HEK293 (cell line): ENCODE measurements at regions not wholly inside any gene's neighbourhood (a gene's known extent, or its start where the extent isn't known, plus 50 kb on each side); places are given as distances from the start of the nearest gene placed in this dataset.

Experiments used
- CTCF ChIA-PET: fragments of 350-600 bp; formaldehyde crosslinking; extraction: SDS; loops from one replicate; lab custom pipeline; 2021; ENCODE audit warnings: antibody characterized with exemption; lab: Yijun Ruan, JAX
- POLR2A ChIA-PET: fragments of 300-600 bp; formaldehyde crosslinking; extraction: SDS; loops from one replicate; lab custom pipeline; 2020; ENCODE audit warnings: antibody characterized with exemption, inconsistent platforms; lab: Yijun Ruan, JAX
- H3K27ac ChIP-seq: fragments of 200-500 bp; sonication (Bioruptor generic); 2 replicates; pipeline ENCODE4 v1.5.1; 2014; ENCODE audit warnings: low read depth, low read length, control low read depth, inconsistent platforms; ENCODE audit errors: extremely low read depth
- H3K36me3 ChIP-seq, 2 experiments: fragments of 200-500 bp in 1 of 2; sonication (Bioruptor generic) in 1 of 2; 1 replicate in 1 of 2; 2 replicates in 1 of 2; pipeline ENCODE4 v1.5.1; 2014 to 2017; ENCODE audit warnings: inconsistent platforms in 2 of 2, low read length in 2 of 2; ENCODE audit not compliant: control insufficient read depth in 2 of 2, insufficient read depth in 1 of 2
- H3K4me1 ChIP-seq: fragments of 200-500 bp; sonication (Bioruptor generic); 2 replicates; pipeline ENCODE4 v1.5.1; 2014; ENCODE audit warnings: mild to moderate bottlenecking, low read length, inconsistent platforms; ENCODE audit not compliant: control insufficient read depth, insufficient read depth
- H3K4me3 ChIP-seq: 2 replicates; pipeline ENCODE4 v1.5.1; 2011; ENCODE audit warnings: low read depth, mild to moderate bottlenecking, control low read depth, low read length, moderate library complexity
- H3K9me3 ChIP-seq: fragments of 200-500 bp; sonication (Bioruptor generic); 2 replicates; pipeline ENCODE4 v1.5.1; 2014; ENCODE audit warnings: low read depth, low read length, inconsistent platforms; ENCODE audit not compliant: control insufficient read depth, insufficient read depth
- FEZF1 ChIP-seq: fragments of 450-650 bp; formaldehyde crosslinking; IDR thresholded peaks from 2 replicates; pipeline ENCODE4 v1.5.1; 2016; ENCODE audit warnings: missing biosample characterization, missing genetic modification characterization
- OVOL3 ChIP-seq: fragments of 450-650 bp; formaldehyde crosslinking; IDR thresholded peaks from 2 replicates; pipeline ENCODE4 v1.5.1; 2016; ENCODE audit warnings: missing biosample characterization, missing genetic modification characterization
- SCRT2 ChIP-seq: fragments of 450-650 bp; formaldehyde crosslinking; IDR thresholded peaks from 2 replicates; pipeline ENCODE4 v1.5.1; 2016; ENCODE audit warnings: missing biosample characterization, missing genetic modification characterization
- SP2 ChIP-seq: fragments of 450-650 bp; formaldehyde crosslinking; IDR thresholded peaks from 2 replicates; pipeline ENCODE4 v1.5.1; 2016; ENCODE audit warnings: missing biosample characterization, missing genetic modification characterization
- YY1 ChIP-seq: fragments of 450-650 bp; formaldehyde crosslinking; IDR thresholded peaks from 2 replicates; pipeline ENCODE4 v1.5.1; 2018; ENCODE audit warnings: missing biosample characterization, missing genetic modification characterization
- ZBTB21 ChIP-seq: fragments of 450-650 bp; formaldehyde crosslinking; IDR thresholded peaks from 2 replicates; pipeline ENCODE4 v1.5.1; 2017; ENCODE audit warnings: missing biosample characterization, missing genetic modification characterization
- ZNF10 ChIP-seq: fragments of 450-650 bp; formaldehyde crosslinking; IDR thresholded peaks from 2 replicates; pipeline ENCODE4 v1.5.1; 2017; ENCODE audit warnings: missing biosample characterization, missing genetic modification characterization
- ZNF174 ChIP-seq: fragments of 450-650 bp; formaldehyde crosslinking; IDR thresholded peaks from 2 replicates; pipeline ENCODE4 v1.5.0; 2017; ENCODE audit warnings: missing biosample characterization, mild to moderate bottlenecking, missing genetic modification characterization
- ZNF548 ChIP-seq: fragments of 450-650 bp; formaldehyde crosslinking; IDR thresholded peaks from 2 replicates; pipeline ENCODE4 v1.5.1; 2016; ENCODE audit warnings: missing biosample characterization, missing genetic modification characterization
- ZNF585B ChIP-seq: fragments of 450-650 bp; formaldehyde crosslinking; IDR thresholded peaks from 2 replicates; pipeline ENCODE4 v1.5.1; 2016; ENCODE audit warnings: missing biosample characterization, missing genetic modification characterization
- ZNF626 ChIP-seq: fragments of 450-650 bp; sonication (Bioruptor Pico); formaldehyde crosslinking; IDR thresholded peaks from 2 replicates; pipeline ENCODE4 v1.5.1; 2018; ENCODE audit warnings: missing biosample characterization, missing genetic modification characterization, inconsistent platforms
- ZSCAN16 ChIP-seq: fragments of 450-650 bp; formaldehyde crosslinking; IDR thresholded peaks from 2 replicates; pipeline ENCODE4 v1.5.1; 2016; ENCODE audit warnings: missing biosample characterization, missing genetic modification characterization
- ZSCAN23 ChIP-seq: fragments of 450-650 bp; formaldehyde crosslinking; IDR thresholded peaks from 2 replicates; pipeline ENCODE4 v1.5.1; 2016; ENCODE audit warnings: missing biosample characterization, missing genetic modification characterization
- TF ChIP-seq, protein P1 (sequence below): fragments of 450-650 bp; formaldehyde crosslinking; IDR thresholded peaks from 2 replicates; pipeline ENCODE4 v1.5.1; 2016; ENCODE audit warnings: missing biosample characterization, missing genetic modification characterization
- TF ChIP-seq, protein P2 (sequence below): fragments of 450-650 bp; formaldehyde crosslinking; IDR thresholded peaks from 2 replicates; pipeline ENCODE4 v1.5.1; 2016; ENCODE audit warnings: missing biosample characterization, missing genetic modification characterization
- TF ChIP-seq, protein P3 (sequence below): fragments of 450-650 bp; formaldehyde crosslinking; conservative IDR thresholded peaks from 2 replicates; pipeline ENCODE4 v1.5.1; 2016; ENCODE audit warnings: low read depth, missing biosample characterization, missing genetic modification characterization
- TF ChIP-seq, protein P4 (sequence below): fragments of 450-650 bp; formaldehyde crosslinking; IDR thresholded peaks from 2 replicates; pipeline ENCODE4 v1.5.1; 2016; ENCODE audit warnings: missing biosample characterization, missing genetic modification characterization
- TF ChIP-seq, protein P5 (sequence below): fragments of 450-650 bp; formaldehyde crosslinking; IDR thresholded peaks from 2 replicates; pipeline ENCODE4; 2016; ENCODE audit warnings: missing biosample characterization, missing genetic modification characterization
- TF ChIP-seq, protein P6 (sequence below): fragments of 450-650 bp; formaldehyde crosslinking; IDR thresholded peaks from 2 replicates; pipeline ENCODE4 v1.5.1; 2016; ENCODE audit warnings: missing biosample characterization, missing genetic modification characterization

DNA sequence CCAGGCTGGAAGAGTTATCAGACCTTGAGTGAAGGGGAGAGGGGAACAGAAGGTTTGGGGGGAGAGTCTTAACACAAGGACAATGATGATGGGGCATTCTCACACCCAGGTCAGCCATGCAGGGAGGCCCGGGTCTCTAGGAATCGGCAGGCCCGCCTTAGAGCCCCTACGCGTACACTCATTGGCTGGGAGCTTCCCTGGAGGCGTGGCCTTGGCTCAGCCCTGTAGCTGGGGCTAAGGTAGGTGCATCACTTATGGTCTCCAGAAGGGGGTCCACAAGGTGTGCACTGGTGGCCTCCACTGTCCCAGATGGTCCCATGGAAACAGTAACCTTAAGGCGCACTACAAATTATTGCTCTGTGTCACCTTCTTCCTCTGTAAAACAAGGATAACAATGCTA, 660.1 kb downstream of the MED13L start:
- POLR2A ChIA-PET: no interaction called here
- no peak for TF ChIP-seq ZNF548 (tag by site-specific recombination)
- TF ChIP-seq ZNF585B (tag by site-specific recombination): no peak
- no peak for TF ChIP-seq ZNF174 (tag by site-specific recombination)
- TF ChIP-seq, protein P1, sequence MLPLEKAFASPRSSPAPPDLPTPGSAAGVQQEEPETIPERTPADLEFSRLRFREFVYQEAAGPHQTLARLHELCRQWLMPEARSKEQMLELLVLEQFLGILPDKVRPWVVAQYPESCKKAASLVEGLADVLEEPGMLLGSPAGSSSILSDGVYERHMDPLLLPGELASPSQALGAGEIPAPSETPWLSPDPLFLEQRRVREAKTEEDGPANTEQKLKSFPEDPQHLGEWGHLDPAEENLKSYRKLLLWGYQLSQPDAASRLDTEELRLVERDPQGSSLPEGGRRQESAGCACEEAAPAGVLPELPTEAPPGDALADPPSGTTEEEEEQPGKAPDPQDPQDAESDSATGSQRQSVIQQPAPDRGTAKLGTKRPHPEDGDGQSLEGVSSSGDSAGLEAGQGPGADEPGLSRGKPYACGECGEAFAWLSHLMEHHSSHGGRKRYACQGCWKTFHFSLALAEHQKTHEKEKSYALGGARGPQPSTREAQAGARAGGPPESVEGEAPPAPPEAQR (tag by site-specific recombination): no peak
- no peak for TF ChIP-seq FEZF1
- no peak for TF ChIP-seq ZSCAN16
- TF ChIP-seq, protein P2, sequence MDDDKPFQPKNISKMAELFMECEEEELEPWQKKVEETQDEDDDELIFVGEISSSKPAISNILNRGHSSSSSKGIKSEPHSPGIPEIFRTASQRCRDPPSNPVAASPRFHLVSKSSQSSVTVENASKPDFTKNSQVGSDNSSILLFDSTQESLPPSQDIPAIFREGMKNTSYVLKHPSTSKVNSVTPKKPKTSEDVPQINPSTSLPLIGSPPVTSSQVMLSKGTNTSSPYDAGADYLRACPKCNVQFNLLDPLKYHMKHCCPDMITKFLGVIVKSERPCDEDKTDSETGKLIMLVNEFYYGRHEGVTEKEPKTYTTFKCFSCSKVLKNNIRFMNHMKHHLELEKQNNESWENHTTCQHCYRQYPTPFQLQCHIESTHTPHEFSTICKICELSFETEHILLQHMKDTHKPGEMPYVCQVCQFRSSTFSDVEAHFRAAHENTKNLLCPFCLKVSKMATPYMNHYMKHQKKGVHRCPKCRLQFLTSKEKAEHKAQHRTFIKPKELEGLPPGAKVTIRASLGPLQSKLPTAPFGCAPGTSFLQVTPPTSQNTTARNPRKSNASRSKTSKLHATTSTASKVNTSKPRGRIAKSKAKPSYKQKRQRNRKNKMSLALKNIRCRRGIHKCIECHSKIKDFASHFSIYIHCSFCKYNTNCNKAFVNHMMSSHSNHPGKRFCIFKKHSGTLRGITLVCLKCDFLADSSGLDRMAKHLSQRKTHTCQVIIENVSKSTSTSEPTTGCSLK: no peak
- no peak for TF ChIP-seq OVOL3 (tag by site-specific recombination)
- TF ChIP-seq ZSCAN23: no peak
- no peak for TF ChIP-seq ZBTB21 (tag by site-specific recombination)
- no peak for TF ChIP-seq ZNF626
- no peak for TF ChIP-seq SP2
- TF ChIP-seq, protein P3, sequence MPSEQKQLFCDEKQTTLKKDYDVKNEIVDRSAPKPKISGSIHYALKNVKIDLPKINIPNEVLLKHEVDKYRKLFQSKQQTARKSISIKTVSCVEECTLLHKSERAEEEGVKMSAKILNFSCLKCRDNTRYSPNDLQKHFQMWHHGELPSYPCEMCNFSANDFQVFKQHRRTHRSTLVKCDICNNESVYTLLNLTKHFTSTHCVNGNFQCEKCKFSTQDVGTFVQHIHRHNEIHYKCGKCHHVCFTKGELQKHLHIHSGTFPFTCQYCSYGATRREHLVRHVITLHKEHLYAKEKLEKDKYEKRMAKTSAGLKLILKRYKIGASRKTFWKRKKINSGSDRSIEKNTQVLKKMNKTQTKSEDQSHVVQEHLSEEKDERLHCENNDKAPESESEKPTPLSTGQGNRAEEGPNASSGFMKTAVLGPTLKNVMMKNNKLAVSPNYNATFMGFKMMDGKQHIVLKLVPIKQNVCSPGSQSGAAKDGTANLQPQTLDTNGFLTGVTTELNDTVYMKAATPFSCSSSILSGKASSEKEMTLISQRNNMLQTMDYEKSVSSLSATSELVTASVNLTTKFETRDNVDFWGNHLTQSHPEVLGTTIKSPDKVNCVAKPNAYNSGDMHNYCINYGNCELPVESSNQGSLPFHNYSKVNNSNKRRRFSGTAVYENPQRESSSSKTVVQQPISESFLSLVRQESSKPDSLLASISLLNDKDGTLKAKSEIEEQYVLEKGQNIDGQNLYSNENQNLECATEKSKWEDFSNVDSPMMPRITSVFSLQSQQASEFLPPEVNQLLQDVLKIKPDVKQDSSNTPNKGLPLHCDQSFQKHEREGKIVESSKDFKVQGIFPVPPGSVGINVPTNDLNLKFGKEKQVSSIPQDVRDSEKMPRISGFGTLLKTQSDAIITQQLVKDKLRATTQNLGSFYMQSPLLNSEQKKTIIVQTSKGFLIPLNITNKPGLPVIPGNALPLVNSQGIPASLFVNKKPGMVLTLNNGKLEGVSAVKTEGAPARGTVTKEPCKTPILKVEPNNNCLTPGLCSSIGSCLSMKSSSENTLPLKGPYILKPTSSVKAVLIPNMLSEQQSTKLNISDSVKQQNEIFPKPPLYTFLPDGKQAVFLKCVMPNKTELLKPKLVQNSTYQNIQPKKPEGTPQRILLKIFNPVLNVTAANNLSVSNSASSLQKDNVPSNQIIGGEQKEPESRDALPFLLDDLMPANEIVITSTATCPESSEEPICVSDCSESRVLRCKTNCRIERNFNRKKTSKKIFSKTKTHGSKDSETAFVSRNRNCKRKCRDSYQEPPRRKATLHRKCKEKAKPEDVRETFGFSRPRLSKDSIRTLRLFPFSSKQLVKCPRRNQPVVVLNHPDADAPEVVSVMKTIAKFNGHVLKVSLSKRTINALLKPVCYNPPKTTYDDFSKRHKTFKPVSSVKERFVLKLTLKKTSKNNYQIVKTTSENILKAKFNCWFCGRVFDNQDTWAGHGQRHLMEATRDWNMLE (tag by site-specific recombination): no peak
- no peak for TF ChIP-seq ZNF10 (tag by site-specific recombination)
- no peak for TF ChIP-seq YY1 (tag by site-specific recombination)
- TF ChIP-seq, protein P4, sequence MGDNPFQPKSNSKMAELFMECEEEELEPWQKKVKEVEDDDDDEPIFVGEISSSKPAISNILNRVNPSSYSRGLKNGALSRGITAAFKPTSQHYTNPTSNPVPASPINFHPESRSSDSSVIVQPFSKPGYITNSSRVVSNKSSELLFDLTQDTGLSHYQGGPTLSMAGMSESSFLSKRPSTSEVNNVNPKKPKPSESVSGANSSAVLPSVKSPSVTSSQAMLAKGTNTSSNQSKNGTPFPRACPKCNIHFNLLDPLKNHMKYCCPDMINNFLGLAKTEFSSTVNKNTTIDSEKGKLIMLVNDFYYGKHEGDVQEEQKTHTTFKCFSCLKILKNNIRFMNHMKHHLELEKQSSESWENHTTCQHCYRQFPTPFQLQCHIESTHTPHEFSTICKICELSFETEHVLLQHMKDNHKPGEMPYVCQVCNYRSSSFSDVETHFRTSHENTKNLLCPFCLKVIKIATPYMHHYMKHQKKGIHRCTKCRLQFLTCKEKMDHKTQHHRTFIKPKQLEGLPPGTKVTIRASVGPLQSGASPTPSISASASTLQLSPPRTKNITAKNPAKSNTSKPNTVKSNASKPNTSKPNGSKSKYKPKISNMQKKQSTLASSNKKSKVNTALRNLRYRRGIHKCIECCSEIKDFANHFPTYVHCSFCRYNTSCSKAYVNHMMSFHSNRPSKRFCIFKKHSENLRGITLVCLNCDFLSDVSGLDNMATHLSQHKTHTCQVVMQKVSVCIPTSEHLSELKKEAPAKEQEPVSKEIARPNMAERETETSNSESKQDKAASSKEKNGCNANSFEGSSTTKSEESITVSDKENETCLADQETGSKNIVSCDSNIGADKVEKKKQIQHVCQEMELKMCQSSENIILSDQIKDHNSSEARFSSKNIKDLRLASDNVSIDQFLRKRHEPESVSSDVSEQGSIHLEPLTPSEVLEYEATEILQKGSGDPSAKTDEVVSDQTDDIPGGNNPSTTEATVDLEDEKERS: no peak
- TF ChIP-seq SCRT2 (tag by site-specific recombination): no peak
- TF ChIP-seq, protein P5, sequence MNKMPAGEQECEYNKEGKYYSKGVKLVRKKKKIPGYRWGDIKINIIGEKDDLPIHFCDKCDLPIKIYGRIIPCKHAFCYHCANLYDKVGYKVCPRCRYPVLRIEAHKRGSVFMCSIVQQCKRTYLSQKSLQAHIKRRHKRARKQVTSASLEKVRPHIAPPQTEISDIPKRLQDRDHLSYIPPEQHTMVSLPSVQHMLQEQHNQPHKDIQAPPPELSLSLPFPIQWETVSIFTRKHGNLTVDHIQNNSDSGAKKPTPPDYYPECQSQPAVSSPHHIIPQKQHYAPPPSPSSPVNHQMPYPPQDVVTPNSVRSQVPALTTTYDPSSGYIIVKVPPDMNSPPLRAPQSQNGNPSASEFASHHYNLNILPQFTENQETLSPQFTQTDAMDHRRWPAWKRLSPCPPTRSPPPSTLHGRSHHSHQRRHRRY: no peak
- TF ChIP-seq, protein P6, sequence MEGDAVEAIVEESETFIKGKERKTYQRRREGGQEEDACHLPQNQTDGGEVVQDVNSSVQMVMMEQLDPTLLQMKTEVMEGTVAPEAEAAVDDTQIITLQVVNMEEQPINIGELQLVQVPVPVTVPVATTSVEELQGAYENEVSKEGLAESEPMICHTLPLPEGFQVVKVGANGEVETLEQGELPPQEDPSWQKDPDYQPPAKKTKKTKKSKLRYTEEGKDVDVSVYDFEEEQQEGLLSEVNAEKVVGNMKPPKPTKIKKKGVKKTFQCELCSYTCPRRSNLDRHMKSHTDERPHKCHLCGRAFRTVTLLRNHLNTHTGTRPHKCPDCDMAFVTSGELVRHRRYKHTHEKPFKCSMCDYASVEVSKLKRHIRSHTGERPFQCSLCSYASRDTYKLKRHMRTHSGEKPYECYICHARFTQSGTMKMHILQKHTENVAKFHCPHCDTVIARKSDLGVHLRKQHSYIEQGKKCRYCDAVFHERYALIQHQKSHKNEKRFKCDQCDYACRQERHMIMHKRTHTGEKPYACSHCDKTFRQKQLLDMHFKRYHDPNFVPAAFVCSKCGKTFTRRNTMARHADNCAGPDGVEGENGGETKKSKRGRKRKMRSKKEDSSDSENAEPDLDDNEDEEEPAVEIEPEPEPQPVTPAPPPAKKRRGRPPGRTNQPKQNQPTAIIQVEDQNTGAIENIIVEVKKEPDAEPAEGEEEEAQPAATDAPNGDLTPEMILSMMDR (tag by site-specific recombination): no peak

More for the DNA sequence above, 660.1 kb downstream of the MED13L start:
- no peaks in the 10 kb centered on the region for H3K9me3 ChIP-seq
- no peak overlapping the region for H3K27ac ChIP-seq
- CTCF ChIA-PET: no interaction called here
- H3K4me3 ChIP-seq: no peak overlapping the region
- no peaks in the 10 kb centered on the region for H3K36me3 ChIP-seq
- H3K4me1 ChIP-seq: no peaks in the 10 kb centered on the region
